ENCODE measurements at regions not wholly inside any gene's neighbourhood (a gene's known extent, or its start where the extent isn't known, plus 50 kb on each side); places are given as distances from the start of the nearest gene placed in this dataset.

- TF ChIP-seq, protein P1, sequence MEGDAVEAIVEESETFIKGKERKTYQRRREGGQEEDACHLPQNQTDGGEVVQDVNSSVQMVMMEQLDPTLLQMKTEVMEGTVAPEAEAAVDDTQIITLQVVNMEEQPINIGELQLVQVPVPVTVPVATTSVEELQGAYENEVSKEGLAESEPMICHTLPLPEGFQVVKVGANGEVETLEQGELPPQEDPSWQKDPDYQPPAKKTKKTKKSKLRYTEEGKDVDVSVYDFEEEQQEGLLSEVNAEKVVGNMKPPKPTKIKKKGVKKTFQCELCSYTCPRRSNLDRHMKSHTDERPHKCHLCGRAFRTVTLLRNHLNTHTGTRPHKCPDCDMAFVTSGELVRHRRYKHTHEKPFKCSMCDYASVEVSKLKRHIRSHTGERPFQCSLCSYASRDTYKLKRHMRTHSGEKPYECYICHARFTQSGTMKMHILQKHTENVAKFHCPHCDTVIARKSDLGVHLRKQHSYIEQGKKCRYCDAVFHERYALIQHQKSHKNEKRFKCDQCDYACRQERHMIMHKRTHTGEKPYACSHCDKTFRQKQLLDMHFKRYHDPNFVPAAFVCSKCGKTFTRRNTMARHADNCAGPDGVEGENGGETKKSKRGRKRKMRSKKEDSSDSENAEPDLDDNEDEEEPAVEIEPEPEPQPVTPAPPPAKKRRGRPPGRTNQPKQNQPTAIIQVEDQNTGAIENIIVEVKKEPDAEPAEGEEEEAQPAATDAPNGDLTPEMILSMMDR (IDR thresholded peaks at IDR 0.05): no peak
- TF ChIP-seq ZFX (IDR thresholded peaks at IDR 0.05; ENCODE audit: borderline replicate concordance): no peak
Observed at GRCh38 chr3:150068440-150069153, 97.9 kb upstream of the PFN2 start.

All from 22Rv1 (cell line).